ENCODE measurements at regions not wholly inside any gene's neighbourhood (a gene's known extent, or its start where the extent isn't known, plus 50 kb on each side); places are given as distances from the start of the nearest gene placed in this dataset.

- DNase-seq, result no peak
These were observed 338.6 kb upstream of the PLET1 start for GRCh38 chr11:112599265-112599664.

GRCh38 chr11:112599856-112600533 lies 339.3 kb upstream of the PLET1 start:
- DNase-seq, result no peak

GRCh38 chr11:112605093-112605666 lies 344.5 kb upstream of the PLET1 start:
- DNase-seq, result no peak

GRCh38 chr11:112606656-112607055 lies 346.0 kb upstream of the PLET1 start:
- DNase-seq, result no peak

GRCh38 chr11:112608509-112608908 lies 347.8 kb upstream of the PLET1 start:
- DNase-seq, result peak; percentile 23

GRCh38 chr11:112610494-112610893 lies 349.8 kb upstream of the PLET1 start:
- DNase-seq, result no peak

GRCh38 chr11:112610996-112611750 lies 350.0 kb upstream of the NCAM1 start:
- DNase-seq, result peak; percentile 94

GRCh38 chr11:112611771-112612170 lies 349.4 kb upstream of the NCAM1 start:
- DNase-seq, result no peak

- DNase-seq, result no peak
These were observed 348.9 kb upstream of the NCAM1 start for GRCh38 chr11:112612250-112612849.

- no peak for DNase-seq
These were observed 347.9 kb upstream of the NCAM1 start for GRCh38 chr11:112613051-112613972.

- DNase-seq, result no peak
These were observed 346.6 kb upstream of the NCAM1 start for GRCh38 chr11:112614605-112615004.

- DNase-seq, result no peak
These were observed 346.0 kb upstream of the NCAM1 start for GRCh38 chr11:112615238-112615637.

GRCh38 chr11:112615891-112616290 lies 345.3 kb upstream of the NCAM1 start:
- no peak for DNase-seq

- no peak for DNase-seq
These were observed 344.7 kb upstream of the NCAM1 start for GRCh38 chr11:112616327-112617097.

GRCh38 chr11:112617098-112617425 lies 344.2 kb upstream of the NCAM1 start:
- DNase-seq, result no peak

GRCh38 chr11:112617977-112618826 lies 343.0 kb upstream of the NCAM1 start:
- DNase-seq, result no peak

GRCh38 chr11:112619106-112619505 lies 342.1 kb upstream of the NCAM1 start:
- DNase-seq, result no peak

- DNase-seq, result no peak
These were observed 340.4 kb upstream of the NCAM1 start for GRCh38 chr11:112620621-112621394.

- no peak for DNase-seq
These were observed 338.2 kb upstream of the NCAM1 start for GRCh38 chr11:112623057-112623456.

- no peak for DNase-seq
These were observed 336.8 kb upstream of the NCAM1 start for GRCh38 chr11:112624431-112624830.

All from NCI-H524 treated with DMSO at 0.1 percent for 48 hours (cell line).